Lower lobe of right lung (tissue), 2 donors: ENCODE measurements at regions not wholly inside any gene's neighbourhood (a gene's known extent, or its start where the extent isn't known, plus 50 kb on each side); places are given as distances from the start of the nearest gene placed in this dataset.

Experiments
- ATAC-seq, 2 donors: fragments of 200-7000 bp; cut with Tn5 transposase; one replicate each; pipeline ENCODE4 v1.9.1; 2020 to 2022; ENCODE audit warnings: mild to moderate bottlenecking in 2 of 2, moderate library complexity in 2 of 2
- DNase-seq: peaks from one replicate; pipeline ENCODE4 v3.0.0-alpha.2; 2020
- H3K27ac ChIP-seq: fragments of 200-600 bp; one replicate; pipeline ENCODE4 v1.8.0; 2022
- H3K27me3 ChIP-seq: fragments of 200-600 bp; one replicate; pipeline ENCODE4 v1.8.0; 2022; ENCODE audit warnings: low read depth
- H3K36me3 ChIP-seq: fragments of 200-600 bp; one replicate; pipeline ENCODE4 v1.8.0; 2022; ENCODE audit warnings: mild to moderate bottlenecking
- H3K4me1 ChIP-seq: fragments of 200-600 bp; one replicate; pipeline ENCODE4 v1.8.0; 2022
- H3K4me3 ChIP-seq: fragments of 200-600 bp; one replicate; pipeline ENCODE4 v1.8.0; 2022; ENCODE audit warnings: mild to moderate bottlenecking
- H3K9me3 ChIP-seq: fragments of 200-600 bp; one replicate; pipeline ENCODE4 v1.8.0; 2022
- intact Hi-C: fragments of 100-400 bp; cut with DNase I; formaldehyde crosslinking; loops from one replicate; pipeline ENCODE4 v1.11.0; 2022
- TF ChIP-seq, protein P1 (sequence below): fragments of 200-600 bp; IDR thresholded peaks from one replicate; pipeline ENCODE4 v1.8.0; 2022; ENCODE audit warnings: antibody characterized with exemption, mild to moderate bottlenecking
- donor health status: DM: no; HTN: yes; CAD: no; lungs with severe emphysema.

DNA sequence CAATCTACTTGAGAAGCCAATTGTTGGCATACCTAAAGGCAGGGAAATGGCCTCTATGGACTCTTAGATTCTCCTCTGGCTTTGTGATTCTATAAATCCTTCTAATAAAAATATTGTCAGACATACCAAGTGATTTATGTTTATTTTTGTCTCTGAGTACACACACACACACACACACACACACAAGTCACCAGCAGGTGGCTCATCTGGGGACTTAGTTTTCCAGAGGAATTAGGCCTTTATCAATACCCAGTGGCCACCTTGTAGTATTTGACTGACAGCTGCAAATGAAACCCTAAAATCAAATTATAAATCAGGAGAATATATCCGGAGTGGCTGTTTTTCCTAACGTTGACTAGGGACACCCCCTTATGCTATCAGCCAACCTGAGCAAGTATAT lies 258.5 kb downstream of the BRINP2 start:
- intact Hi-C loops: no loop called here
- H3K36me3 ChIP-seq: no peaks in the 10 kb centered on the region

DNA sequence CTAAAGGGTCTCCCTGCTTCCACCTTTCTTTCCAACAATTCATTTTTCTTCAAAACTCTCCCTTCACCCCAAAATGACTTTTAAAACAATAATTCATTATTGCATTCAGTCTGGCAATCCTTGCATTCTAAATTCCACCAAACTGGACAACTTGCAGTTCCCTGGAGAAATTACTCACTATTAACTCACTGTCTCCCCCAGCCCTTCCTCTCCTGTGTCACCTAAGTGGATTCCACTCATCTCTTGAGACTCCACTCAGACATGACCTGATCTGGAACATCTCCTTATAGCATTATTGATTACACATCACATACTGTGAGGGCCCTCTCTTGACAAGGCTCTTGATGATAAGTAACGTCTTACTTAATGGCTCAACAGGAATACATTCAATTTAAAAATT lies 257.1 kb downstream of the BRINP2 start:
- ATAC-seq: no peak
- TF ChIP-seq, protein P1, sequence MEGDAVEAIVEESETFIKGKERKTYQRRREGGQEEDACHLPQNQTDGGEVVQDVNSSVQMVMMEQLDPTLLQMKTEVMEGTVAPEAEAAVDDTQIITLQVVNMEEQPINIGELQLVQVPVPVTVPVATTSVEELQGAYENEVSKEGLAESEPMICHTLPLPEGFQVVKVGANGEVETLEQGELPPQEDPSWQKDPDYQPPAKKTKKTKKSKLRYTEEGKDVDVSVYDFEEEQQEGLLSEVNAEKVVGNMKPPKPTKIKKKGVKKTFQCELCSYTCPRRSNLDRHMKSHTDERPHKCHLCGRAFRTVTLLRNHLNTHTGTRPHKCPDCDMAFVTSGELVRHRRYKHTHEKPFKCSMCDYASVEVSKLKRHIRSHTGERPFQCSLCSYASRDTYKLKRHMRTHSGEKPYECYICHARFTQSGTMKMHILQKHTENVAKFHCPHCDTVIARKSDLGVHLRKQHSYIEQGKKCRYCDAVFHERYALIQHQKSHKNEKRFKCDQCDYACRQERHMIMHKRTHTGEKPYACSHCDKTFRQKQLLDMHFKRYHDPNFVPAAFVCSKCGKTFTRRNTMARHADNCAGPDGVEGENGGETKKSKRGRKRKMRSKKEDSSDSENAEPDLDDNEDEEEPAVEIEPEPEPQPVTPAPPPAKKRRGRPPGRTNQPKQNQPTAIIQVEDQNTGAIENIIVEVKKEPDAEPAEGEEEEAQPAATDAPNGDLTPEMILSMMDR: no peak
- intact Hi-C loops: no loop called here

More for the DNA sequence above, 258.5 kb downstream of the BRINP2 start:
- ATAC-seq: no peak
- Histone ChIP-seq H3K27ac (no peak overlapping the region), H3K4me3 (no peak overlapping the region), H3K9me3 (no peaks in the 10 kb centered on the region), H3K27me3 (no peaks in the 10 kb centered on the region), H3K4me1 (no peaks in the 10 kb centered on the region)
- no peak for DNase-seq
- TF ChIP-seq, protein P1: no peak

DNA sequence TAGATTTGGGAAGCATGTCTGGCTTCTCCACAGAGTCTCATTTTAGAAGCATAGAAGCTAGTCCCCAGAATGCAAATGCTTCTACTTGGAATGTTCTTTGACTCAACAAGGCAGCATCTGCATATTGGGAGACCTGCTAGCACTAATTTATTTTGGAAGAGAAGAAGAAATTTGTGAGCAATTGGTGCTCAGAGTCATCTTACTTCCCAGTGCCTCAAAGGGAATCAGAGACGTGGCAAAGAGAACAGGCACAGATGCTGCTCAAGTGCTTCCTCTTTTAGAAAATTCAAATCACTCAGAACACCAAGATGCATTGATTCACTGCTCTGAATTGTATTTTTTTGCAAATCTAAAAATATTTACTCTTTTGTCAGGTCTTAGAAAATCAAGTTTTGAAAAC lies 255.7 kb downstream of the BRINP2 start:
- Histone ChIP-seq H3K27me3 (no peaks in the 10 kb centered on the region), H3K4me3 (no peak overlapping the region), H3K9me3 (no peaks in the 10 kb centered on the region), H3K27ac (no peak overlapping the region), H3K36me3 (no peaks in the 10 kb centered on the region), H3K4me1 (no peaks in the 10 kb centered on the region)
- DNase-seq (no peak), ATAC-seq (no peak)
- TF ChIP-seq, protein P1: no peak
- intact Hi-C loops: no loop called here

More for the DNA sequence above, 257.1 kb downstream of the BRINP2 start:
- Histone ChIP-seq H3K4me1 (no peaks in the 10 kb centered on the region), H3K36me3 (no peaks in the 10 kb centered on the region), H3K9me3 (no peaks in the 10 kb centered on the region), H3K27me3 (no peaks in the 10 kb centered on the region), H3K4me3 (no peak overlapping the region), H3K27ac (no peak overlapping the region)
- no peak for DNase-seq

DNA sequence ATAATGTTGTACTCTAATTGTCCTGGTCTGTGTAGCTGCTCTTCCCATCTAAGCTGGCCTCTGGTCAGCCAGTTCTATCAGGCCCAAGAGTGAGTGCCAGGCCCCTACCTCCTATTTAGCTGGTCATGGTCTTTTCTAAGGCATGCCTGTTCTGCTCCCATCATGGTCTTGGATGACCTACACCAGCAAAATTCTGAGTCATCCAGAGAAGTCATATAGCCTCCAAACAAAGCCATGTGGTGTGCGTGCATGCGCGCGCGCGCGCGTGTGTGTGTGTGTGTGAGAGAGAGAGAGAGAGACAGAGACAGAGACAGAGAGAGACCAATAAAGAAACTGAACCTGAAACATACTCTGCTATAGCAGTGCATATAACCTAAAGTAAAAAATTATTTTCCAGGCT lies 254.4 kb downstream of the BRINP2 start:
- Histone ChIP-seq H3K4me3 (no peak overlapping the region), H3K27me3 (no peaks in the 10 kb centered on the region), H3K4me1 (no peaks in the 10 kb centered on the region), H3K27ac (no peak overlapping the region), H3K9me3 (no peaks in the 10 kb centered on the region), H3K36me3 (no peaks in the 10 kb centered on the region)
- TF ChIP-seq, protein P1: no peak
- ATAC-seq (no peak), DNase-seq (no peak)
- intact Hi-C loops: no loop called here

DNA sequence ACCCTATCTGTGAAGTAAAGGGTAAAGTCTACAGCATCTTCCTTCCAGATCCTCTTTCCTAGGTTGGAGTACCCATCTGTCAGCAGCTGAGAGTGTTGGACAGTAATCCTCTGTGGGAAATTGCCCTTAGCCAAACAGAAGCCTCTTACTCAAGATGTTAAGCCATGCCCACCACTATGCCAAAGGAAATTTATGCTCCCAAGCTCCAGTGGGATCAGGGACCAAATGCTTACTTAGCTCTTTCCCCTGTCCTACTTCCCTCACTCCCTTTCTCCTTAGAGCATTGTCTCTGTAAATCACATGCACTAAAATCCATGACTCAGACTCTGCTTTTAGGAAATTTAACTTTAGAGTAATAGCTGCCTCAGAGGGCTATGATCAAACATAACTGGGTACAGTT lies 254.0 kb downstream of the BRINP2 start:
- Histone ChIP-seq H3K4me3 (no peak overlapping the region), H3K4me1 (no peaks in the 10 kb centered on the region), H3K27ac (no peak overlapping the region), H3K27me3 (no peaks in the 10 kb centered on the region), H3K36me3 (no peaks in the 10 kb centered on the region), H3K9me3 (no peaks in the 10 kb centered on the region)
- DNase-seq (no peak), ATAC-seq (no peak)
- intact Hi-C loops: no loop called here
- TF ChIP-seq, protein P1: no peak

DNA sequence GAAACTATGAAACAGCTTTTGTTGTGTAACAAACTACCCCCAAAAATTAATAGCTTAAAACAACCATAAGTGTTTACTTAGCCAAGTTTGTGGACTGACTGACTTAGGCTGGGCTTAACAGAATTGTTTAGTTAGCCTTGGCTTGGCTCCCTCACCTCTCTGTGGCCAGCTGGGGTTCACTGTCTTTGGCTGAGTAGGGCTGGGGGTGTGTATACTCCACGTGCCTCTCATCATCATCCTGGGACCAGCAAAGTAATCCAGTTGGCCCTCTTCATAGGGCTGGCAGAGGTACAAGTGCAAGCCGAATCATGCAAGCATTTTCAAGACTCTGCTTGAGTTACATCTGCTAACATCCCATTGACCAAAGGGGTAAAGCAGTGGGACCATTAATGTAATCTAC lies 252.3 kb downstream of the BRINP2 start:
- no peaks in the 10 kb centered on the region for H3K4me1 ChIP-seq
- H3K27ac ChIP-seq: no peak overlapping the region
- H3K9me3 ChIP-seq: no peaks in the 10 kb centered on the region
- DNase-seq (peak; percentile 44), ATAC-seq (peak in 1 of 2 donors; percentile 83)
- TF ChIP-seq, protein P1: no peak
- H3K27me3 ChIP-seq: no peaks in the 10 kb centered on the region
- no peak overlapping the region for H3K4me3 ChIP-seq
- intact Hi-C loops: no loop called here
- no peaks in the 10 kb centered on the region for H3K36me3 ChIP-seq
